ENCODE measurements at regions not wholly inside any gene's neighbourhood (a gene's known extent, or its start where the extent isn't known, plus 50 kb on each side); places are given as distances from the start of the nearest gene placed in this dataset.

DNA sequence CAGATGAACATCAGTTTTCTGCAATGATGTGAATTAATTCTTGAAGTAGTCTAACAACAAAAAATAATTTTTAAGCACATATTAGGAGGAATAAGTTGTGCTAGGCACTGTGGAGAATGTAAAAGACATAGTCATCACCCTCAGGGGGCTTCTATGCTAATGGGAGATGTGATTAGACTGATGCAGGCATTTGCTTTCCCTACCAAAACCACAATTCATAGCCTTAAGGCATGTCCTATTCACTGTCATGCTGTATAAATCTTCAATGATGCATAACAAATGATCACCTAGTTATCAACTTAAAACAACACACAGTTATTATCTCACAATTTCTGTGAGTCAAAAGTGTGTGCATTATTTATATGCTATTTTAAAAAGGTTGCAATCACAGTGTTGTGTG, 422.6 kb downstream of the MAN2A1 start:
- Histone ChIP-seq H3K4me1 (no peaks in the 10 kb centered on the region), H3K4me3 (no peak overlapping the region), H3K9me3 (no peaks in the 10 kb centered on the region), H3K27ac (no peak overlapping the region), H3K4me2 (no peak overlapping the region)
- no peak for TF ChIP-seq BHLHE40 (IDR thresholded peaks at IDR 0.05; ENCODE audit: low read depth, low read length)
- TF ChIP-seq MAFK (IDR thresholded peaks at IDR 0.05; ENCODE audit: partially characterized antibody): no peak
- no peak for TF ChIP-seq HOXB13 (CRISPR knock-in tag; IDR thresholded peaks at IDR 0.05; ENCODE audit: low read depth)
- no peak for TF ChIP-seq CBX2 (IDR thresholded peaks at IDR 0.05; ENCODE audit: borderline replicate concordance, low read depth)
- TF ChIP-seq, protein P1, sequence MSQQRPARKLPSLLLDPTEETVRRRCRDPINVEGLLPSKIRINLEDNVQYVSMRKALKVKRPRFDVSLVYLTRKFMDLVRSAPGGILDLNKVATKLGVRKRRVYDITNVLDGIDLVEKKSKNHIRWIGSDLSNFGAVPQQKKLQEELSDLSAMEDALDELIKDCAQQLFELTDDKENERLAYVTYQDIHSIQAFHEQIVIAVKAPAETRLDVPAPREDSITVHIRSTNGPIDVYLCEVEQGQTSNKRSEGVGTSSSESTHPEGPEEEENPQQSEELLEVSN (IDR thresholded peaks at IDR 0.05; ENCODE audit: borderline replicate concordance, low read depth): no peak
- no peak for TF ChIP-seq POLR2AphosphoS2 (conservative IDR thresholded peaks at IDR 0.05; ENCODE audit: low read length)
- TF ChIP-seq JUNB (IDR thresholded peaks at IDR 0.05): no peak
- ChIA-PET POLR2A (no interaction called here), CTCF (no interaction called here)
- DNase-seq (ENCODE audit: low read depth in 1 of 2, low spot score in 1 of 2) (no peak), FAIRE-seq (no peak), ATAC-seq (no peak)

DNA sequence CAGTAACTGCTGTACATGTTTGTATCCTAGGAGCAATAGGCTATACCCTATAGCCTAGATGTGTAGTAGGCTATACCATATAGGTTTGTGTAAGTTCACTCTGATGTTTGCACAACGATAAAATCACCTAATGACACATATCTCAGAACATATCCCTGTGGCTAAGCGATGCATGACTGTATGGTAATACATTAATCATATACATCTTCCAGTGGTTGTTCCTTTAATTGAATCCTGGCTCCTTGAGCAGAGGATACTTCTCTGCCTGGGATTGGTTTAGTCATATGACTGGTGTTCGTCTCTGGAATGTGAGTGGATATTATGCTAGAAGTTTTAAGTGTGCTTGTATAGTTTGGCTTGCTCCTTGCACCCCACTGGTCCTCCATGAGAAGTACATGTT, 425.8 kb downstream of the MAN2A1 start:
- WGBS (ENCODE audit: missing lambda C conversion rate): 2% methylated on average over 3 of the region's 3 CpGs
- H3K4me1 ChIP-seq: no peaks in the 10 kb centered on the region
- H3K4me2 ChIP-seq: no peak overlapping the region
- H3K4me3 ChIP-seq: no peak overlapping the region
- no peak overlapping the region for H3K27ac ChIP-seq
- no peak for ATAC-seq
- TF ChIP-seq, protein P2, sequence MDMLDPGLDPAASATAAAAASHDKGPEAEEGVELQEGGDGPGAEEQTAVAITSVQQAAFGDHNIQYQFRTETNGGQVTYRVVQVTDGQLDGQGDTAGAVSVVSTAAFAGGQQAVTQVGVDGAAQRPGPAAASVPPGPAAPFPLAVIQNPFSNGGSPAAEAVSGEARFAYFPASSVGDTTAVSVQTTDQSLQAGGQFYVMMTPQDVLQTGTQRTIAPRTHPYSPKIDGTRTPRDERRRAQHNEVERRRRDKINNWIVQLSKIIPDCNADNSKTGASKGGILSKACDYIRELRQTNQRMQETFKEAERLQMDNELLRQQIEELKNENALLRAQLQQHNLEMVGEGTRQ (IDR thresholded peaks at IDR 0.05): no peak
- no peak for TF ChIP-seq JUN (IDR thresholded peaks at IDR 0.05)
- 0 out of 3 replicates have a peak, but pooled peaks cover 4% of the 10 kb centered on the region for H3K9me3 ChIP-seq
- POLR2A ChIA-PET: no interaction called here
- CTCF ChIA-PET: no interaction called here
- no peak for DNase-seq (ENCODE audit: low read depth in 1 of 2, low spot score in 1 of 2)
- no peak for FAIRE-seq

DNA sequence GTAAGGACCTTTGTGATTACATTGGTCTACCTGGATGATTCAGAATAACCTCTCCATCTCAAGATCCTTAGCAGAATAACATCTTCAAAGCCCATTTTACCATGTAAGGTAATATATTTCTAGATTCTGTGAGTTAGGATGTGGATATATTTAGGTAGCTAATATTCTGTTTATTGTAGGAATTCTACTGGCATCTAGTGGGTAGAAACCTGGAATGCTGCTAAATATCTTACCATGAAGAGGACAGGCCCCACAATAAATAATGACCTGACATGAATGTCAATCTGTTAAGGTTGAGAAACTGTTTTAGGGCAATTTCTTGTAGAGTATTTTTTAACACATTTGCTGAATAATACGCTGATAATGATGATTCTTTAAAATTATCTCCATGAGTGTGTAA, 426.8 kb downstream of the MAN2A1 start:
- Histone ChIP-seq H3K4me2 (no peak overlapping the region), H3K9me3 (0 out of 3 replicates have a peak, but pooled peaks cover 4% of the 10 kb centered on the region), H3K4me1 (no peaks in the 10 kb centered on the region), H3K4me3 (no peak overlapping the region), H3K27ac (no peak overlapping the region)
- DNase-seq (ENCODE audit: low read depth in 1 of 2, low spot score in 1 of 2) (no peak), ATAC-seq (no peak), FAIRE-seq (no peak)
- CTCF ChIA-PET: no interaction called here
- POLR2A ChIA-PET: interaction anchor here (0.5 kb wide), 1 partner anchor 8 kb away, joined by 5 read pairs; no protein-coding TSS in a partner anchor
- TF ChIP-seq BHLHE40 (IDR thresholded peaks at IDR 0.05; ENCODE audit: low read depth, low read length) (no peak), HOXA7 (CRISPR knock-in tag; IDR thresholded peaks at IDR 0.05) (no peak), HOXB13 (CRISPR knock-in tag; IDR thresholded peaks at IDR 0.05; ENCODE audit: low read depth) (no peak), HDAC2 (IDR thresholded peaks at IDR 0.05) (no peak), RNF2 (IDR thresholded peaks at IDR 0.05; ENCODE audit: borderline replicate concordance, low read depth) (no peak), ZC3H11A (IDR thresholded peaks at IDR 0.05) (no peak), RCOR1 (IDR thresholded peaks at IDR 0.05; ENCODE audit: low read depth, low read length) (no peak), ZFP36 (IDR thresholded peaks at IDR 0.05; ENCODE audit: borderline replicate concordance, partially characterized antibody) (no peak), RAD21 (conservative IDR thresholded peaks at IDR 0.05 in 1 of 2, IDR thresholded peaks at IDR 0.05 in 1 of 2) (no peak), SREBF2 (IDR thresholded peaks at IDR 0.05) (no peak), KDM1A (IDR thresholded peaks at IDR 0.05; ENCODE audit: low read depth) (no peak), JUN (IDR thresholded peaks at IDR 0.05) (no peak), POLR2AphosphoS2 (conservative IDR thresholded peaks at IDR 0.05; ENCODE audit: low read length) (no peak), MAFK (IDR thresholded peaks at IDR 0.05; ENCODE audit: partially characterized antibody) (no peak), FOXS1 (CRISPR knock-in tag; IDR thresholded peaks at IDR 0.05) (no peak)
- TF ChIP-seq, protein P3, sequence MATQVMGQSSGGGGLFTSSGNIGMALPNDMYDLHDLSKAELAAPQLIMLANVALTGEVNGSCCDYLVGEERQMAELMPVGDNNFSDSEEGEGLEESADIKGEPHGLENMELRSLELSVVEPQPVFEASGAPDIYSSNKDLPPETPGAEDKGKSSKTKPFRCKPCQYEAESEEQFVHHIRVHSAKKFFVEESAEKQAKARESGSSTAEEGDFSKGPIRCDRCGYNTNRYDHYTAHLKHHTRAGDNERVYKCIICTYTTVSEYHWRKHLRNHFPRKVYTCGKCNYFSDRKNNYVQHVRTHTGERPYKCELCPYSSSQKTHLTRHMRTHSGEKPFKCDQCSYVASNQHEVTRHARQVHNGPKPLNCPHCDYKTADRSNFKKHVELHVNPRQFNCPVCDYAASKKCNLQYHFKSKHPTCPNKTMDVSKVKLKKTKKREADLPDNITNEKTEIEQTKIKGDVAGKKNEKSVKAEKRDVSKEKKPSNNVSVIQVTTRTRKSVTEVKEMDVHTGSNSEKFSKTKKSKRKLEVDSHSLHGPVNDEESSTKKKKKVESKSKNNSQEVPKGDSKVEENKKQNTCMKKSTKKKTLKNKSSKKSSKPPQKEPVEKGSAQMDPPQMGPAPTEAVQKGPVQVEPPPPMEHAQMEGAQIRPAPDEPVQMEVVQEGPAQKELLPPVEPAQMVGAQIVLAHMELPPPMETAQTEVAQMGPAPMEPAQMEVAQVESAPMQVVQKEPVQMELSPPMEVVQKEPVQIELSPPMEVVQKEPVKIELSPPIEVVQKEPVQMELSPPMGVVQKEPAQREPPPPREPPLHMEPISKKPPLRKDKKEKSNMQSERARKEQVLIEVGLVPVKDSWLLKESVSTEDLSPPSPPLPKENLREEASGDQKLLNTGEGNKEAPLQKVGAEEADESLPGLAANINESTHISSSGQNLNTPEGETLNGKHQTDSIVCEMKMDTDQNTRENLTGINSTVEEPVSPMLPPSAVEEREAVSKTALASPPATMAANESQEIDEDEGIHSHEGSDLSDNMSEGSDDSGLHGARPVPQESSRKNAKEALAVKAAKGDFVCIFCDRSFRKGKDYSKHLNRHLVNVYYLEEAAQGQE (IDR thresholded peaks at IDR 0.05): no peak
- TF ChIP-seq, protein P4, sequence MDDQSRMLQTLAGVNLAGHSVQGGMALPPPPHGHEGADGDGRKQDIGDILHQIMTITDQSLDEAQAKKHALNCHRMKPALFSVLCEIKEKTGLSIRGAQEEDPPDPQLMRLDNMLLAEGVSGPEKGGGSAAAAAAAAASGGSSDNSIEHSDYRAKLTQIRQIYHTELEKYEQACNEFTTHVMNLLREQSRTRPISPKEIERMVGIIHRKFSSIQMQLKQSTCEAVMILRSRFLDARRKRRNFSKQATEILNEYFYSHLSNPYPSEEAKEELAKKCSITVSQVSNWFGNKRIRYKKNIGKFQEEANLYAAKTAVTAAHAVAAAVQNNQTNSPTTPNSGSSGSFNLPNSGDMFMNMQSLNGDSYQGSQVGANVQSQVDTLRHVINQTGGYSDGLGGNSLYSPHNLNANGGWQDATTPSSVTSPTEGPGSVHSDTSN (IDR thresholded peaks at IDR 0.05): no peak
- whole genome bisulfite sequencing (ENCODE audit: missing lambda C conversion rate): 0% methylated on average over 1 of the region's 1 CpG
